NOMO-1 (cell line): ENCODE measurements at regions not wholly inside any gene's neighbourhood (a gene's known extent, or its start where the extent isn't known, plus 50 kb on each side); places are given as distances from the start of the nearest gene placed in this dataset.
"Not testable (repeated sequence)": the region's sequence is repeated elsewhere in the genome, so short reads cannot be mapped to it uniquely, and the experiment has no call there.

Source experiments
- DNase-seq, 2 experiments: peaks; one replicate each; lab custom pipeline; 2025; ENCODE audit not compliant: unreplicated experiment in 2 of 2; lab: John Stamatoyannopoulos, UW

DNA sequence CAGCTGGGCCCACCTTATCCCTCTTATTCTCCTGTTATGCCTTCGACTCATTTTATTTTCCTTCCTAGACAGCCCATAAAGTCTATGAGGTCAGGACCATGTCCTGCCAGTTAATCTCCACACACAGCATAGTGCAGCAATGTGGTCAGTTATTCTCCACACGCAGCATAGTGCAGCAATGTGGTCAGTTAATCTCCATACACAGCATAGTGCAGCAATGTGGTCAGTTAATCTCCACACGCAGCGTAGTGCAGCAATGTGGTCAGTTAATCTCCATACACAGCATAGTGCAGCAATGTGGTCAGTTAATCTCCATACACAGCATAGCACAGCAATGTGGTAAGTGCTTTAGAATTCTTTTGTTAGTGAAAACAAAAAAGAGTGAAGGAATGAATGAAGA, 77.8 kb downstream of the TEX36 start:
- no peak for DNase-seq

DNA sequence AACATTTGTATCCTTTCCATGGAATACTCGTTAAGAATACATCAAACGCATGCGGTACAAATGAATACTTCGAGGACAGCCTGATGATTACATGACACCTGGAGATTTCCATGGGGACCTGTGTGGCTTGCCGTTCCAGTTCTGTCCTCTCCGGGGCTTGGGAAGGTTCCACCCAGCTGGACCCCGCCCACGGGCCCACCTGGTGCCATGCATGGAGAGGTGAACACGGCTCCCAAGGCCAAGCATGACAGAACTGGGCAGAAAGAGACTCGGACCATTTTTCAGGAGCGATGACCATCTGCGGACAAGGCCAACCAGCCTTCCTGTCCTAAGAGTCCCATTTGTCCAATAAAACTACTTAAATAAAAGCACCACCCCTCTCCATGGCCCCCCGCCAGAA, 80.1 kb downstream of the TEX36 start:
- DNase-seq = no peak

DNA sequence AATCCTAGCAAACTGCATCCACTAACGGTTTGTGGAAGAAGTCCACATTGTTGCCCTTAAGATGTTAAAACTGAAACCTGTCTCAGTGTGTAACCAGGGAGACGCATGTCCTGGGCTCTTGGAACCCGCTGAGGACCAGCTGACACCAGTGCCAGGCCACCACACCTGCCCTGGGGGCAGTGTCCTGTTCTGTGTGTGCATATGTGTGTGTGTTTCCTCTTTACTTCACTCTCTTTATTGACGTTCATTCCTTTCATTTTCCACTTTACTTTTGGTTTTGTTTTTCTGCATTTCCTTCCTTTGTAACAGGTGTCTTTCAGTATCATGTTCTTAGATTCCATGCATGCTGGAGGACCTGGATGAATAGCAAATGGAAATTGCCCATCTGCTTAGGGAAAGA, 83.8 kb downstream of the TEX36 start:
- DNase-seq = no peak

DNA sequence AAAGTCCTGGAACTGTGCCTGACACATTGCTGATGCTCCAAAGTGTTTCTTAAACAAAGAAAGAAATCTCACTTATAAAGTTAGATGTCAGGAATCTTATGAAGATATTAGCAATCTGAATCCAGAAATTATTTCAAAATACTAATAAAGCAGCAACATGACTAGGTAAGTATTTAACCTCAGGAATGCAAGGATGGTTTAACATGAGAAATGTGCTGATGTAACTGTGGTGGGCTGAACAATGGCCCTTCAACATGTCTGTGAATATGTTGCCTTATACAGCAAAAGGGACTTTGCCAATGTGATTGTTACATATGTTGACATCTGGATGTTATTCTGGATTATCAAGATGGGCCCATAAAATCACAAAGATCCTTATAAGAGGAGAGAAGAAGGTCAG, 87.1 kb downstream of the TEX36 start:
- no peak for DNase-seq

DNA sequence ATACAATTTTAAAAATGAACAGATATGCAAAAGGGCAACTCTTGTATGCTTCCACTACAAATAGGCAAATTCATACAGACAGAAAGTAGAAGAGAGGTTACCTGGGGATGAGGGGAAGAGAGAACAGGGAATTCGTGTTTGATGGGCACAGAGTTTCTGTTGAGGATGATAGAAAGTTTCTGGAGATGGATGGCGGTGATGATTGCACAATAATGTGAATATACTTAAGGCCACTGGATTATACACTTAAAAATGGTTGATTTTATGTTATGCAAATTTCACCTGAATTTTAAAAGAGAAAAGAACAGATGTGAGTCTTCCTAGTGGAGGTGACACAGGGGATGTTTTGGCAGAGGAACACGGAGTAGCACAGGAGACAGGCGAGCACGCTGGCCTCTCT, 89.3 kb downstream of the TEX36 start:
- no peak for DNase-seq

DNA sequence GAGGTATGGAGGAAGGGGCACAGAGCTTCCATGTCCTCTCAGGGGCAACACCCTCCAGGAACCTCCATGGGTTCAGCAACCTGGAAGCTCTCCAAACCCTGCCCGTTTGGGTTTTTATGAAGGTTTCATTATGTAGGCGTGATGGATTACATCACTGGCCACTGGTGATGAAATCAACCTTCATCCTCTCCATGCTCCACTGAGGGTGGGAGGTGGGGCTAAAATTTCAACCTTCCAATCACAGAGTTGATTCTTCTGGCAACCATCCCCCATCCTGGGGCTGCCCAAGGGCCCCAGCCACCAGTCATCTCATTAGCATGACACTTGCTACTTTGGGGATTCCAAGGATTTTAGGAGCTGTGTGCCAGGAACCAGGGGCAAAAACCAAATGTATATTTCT, 90.1 kb downstream of the TEX36 start:
- DNase-seq = no peak

DNA sequence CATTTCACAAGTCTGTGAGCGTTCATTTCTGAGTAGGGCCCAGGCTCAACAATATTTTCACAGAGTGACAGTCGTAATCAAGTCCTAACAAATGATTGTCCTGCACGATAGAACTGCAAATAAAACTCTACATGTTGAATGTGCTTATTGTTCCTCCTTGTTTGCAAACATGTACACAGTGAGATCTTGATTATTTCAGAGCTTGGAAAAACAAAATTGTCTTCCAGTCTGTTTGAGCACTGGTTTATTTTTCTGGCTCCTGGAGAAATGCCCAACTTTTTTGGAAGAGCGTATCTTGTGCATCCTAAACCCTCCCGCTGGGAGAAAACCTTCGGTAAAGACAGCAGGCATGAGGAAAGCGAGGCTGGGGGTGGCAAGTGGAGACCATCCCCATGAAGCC, 91.1 kb downstream of the TEX36 start:
- no peak for DNase-seq

DNA sequence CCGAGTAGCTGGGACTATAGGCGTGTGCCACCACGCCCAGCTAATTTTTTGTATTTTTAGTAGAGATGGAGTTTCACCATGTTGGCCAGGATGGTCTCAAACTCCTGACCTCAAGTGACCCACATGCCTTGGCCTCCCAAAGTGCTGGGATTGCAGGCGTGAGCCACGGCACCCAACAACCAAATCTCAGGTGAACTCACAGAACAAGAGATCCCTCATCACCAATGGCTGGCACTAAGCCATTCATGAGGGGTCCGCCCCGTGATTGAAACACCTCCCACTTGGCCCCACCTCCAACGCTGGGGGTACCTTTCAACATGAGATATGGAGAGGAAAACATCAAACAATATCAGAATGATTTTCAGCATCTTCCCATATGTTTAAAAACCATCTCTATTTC, 94.2 kb downstream of the TEX36 start:
- not testable (repeated sequence) for DNase-seq

DNA sequence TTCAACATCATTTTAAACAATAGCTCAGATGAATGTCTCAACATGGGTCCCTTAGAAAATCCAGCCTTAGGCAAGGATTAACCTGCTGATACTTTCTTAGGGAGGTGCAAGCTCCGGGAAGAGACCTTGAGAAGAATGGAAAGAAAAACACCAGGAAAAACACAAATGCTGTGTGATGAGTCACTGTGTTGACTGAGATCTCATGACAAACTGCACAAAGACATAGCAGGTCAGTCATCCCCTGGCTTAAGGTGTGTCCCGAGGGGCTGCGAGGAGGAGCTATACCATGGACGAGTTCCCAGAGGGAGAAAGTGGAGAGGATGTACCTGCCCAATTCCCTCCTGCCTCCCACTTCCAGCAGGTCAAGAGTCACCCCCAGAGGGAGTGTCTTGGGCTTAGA, 98.0 kb downstream of the TEX36 start:
- DNase-seq = no peak

DNA sequence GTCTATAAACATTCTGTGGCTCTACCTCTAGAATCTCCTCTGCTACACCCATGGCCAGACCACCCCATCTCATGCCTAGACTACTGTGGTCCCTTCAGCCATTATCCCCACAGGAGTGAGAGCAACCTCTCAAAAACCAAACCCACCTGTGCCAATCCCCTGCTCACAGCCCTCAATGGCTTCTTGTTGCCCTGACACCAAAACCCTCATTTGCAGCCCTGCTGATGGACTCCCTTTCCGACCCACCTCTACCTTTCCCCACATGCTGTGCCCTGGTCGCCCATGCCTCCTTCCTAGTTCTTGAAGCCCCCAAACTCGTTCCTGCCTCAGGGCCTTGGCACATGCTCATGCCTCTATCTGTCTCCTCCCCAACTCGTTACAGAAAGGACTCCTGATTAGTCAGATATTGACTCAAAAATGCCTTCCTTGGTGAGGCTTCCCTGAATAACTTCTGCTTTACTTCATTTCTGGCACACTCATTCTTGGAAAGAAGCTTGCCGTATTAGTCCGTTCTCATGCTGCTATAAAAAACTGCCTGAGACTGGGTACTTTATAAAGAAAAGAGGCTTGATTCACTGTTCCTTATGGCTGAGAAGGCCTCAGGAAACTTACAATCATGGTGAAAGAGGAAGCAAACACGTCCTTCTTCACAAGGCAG, 104.2 kb downstream of the TEX36 start:
- DNase-seq = no peak

DNA sequence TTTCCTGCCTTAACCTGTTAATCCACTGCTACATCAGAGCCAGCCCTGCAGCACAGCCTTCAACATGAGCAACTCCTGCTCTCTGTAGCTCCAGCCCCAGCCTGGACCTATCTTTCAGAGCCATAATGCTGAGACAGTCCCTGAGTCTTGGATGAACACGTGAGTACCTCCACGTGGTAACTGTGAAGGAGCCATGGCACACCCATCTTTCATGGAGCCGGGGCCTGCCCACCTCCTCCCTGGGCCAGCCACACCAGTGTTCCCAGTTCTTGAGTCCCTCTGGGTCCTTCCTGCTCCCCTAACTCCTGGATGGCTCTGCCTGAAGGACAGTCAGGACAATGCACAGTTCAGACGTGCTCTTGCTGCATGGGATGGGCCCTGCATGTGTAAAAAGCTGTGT, 107.1 kb downstream of the TEX36 start:
- DNase-seq = no peak

DNA sequence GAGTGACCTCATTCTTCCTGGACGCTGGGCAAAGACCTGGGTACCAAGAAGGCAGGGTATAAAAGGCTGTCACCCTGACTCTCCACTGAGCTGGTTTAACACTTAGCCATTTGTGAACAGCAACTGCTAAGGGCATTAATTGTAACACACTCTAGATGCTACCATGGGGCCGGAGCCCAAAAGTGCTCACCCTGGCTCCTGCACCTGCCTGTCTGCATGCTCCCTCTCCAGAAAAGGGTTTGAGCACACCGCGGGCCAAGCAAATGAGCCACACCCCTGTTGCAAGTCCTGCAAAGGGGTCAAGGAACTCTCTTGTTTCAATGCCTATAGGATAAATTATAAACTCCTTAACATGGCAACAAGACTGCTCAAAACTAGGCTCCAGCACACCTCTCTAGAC, 114.8 kb downstream of the TEX36 start:
- DNase-seq = no peak

DNA sequence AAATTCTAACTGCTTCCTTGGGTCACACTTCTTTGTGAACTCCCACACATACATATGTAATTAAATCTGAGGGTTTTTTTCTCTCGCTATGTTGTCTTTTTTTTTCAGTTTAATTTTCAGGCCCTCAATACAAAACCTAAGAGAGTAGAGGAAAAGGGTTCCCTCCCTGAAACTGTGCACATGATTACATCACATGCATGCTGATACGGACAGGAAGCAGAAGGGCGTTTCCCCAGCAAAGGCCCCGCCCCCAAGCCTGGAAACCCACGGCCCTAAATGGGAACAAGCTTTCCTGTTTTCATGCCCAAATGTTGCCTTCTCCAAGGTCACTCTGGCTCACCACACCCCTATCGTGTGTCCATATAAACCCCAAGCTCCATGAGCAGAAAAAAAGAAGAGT, 115.4 kb downstream of the TEX36 start:
- no peak for DNase-seq

DNA sequence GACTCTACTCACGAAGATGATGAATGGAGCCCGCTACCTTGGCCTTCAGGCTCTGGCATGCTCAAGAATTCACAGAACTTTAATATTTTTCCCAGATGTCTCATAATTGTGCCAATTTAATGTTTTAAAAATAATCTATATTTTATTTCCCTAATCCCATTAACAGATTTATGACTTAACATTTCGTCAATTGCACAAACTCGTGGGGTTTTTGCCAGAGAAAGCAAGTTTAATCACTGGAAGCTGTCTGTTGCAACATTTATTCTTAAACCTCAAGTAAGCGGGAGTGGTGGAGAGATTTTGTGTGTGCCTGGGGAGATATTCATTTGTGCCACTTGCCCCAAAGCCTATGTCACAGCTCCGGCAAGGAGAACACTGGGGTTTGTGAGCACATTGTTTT, 117.9 kb downstream of the TEX36 start:
- no peak for DNase-seq

DNA sequence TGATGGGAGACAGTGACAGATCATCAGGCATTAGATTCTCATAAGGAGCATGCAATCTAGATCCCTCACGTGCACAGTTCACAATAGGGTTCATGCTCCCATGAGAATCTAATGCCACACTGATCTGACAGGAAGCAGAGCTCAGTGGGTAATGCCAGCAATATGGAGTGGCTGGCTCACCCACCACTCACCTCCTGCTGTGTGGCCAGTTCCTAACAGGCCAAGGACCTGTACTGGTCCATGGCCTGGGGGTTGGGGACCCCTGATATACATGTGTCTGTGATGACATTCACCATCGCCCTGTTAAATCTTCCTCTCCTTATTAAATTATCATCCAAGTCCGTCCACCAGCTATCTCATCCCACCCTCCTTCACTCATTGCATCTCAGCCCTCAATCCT, 118.4 kb downstream of the TEX36 start:
- no peak for DNase-seq

DNA sequence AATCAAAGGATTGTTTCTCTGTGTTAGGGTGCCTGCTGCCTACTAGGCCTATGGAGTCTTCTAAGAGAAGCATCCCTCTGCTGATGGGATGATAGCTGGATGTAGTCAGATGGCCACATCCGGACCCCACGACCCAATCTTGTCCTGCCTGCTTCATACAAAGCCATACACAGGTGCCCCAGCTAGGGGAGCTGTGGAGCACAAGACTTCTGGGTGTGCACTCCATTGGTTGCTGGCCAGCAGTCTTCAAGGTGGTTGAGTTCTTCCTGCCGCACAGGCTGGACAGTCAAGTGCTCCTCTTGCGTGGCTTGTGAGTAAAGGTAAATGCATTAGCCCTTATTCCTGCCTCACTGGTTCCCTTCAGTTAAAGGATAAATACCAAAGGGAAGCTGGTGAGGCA, 120.2 kb downstream of the TEX36 start:
- no peak for DNase-seq

DNA sequence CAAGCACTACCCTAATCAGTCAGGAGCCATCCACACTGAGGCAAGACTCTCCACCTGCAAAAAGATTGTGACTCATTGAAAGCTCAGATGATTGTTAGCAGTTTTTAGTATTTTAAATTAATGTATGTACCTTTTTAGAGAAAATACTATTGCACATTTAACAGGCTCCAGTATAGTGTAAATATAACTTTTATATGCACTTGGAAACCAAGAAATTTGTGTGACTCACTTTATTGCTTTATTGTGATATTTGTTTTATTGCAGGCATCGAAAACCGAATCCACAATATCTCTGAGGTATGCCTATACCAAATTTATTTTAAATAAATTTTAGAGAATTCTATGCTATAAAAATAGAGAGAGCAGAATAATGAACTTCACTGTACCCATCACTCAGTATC, 122.0 kb downstream of the TEX36 start:
- no peak for DNase-seq

DNA sequence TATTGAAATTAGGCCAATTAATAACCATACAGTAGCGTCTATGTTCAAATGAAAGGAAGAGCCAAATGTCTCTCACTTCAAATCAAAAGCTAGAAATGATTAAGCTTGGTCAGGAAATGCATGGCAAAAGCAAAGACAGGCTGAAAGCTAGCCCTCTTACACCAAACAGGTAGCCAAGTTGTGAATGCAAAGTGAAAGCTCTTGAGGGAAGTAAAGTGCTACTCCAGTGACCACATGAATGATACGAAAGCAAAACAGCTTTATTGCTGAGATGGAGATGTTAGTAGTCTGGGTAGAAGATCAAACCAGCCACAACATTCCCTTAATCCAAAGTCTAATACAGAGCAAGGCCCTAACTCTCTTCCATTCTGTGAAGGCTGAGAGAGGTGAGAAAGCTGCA, 123.8 kb downstream of the TEX36 start:
- DNase-seq = no peak

DNA sequence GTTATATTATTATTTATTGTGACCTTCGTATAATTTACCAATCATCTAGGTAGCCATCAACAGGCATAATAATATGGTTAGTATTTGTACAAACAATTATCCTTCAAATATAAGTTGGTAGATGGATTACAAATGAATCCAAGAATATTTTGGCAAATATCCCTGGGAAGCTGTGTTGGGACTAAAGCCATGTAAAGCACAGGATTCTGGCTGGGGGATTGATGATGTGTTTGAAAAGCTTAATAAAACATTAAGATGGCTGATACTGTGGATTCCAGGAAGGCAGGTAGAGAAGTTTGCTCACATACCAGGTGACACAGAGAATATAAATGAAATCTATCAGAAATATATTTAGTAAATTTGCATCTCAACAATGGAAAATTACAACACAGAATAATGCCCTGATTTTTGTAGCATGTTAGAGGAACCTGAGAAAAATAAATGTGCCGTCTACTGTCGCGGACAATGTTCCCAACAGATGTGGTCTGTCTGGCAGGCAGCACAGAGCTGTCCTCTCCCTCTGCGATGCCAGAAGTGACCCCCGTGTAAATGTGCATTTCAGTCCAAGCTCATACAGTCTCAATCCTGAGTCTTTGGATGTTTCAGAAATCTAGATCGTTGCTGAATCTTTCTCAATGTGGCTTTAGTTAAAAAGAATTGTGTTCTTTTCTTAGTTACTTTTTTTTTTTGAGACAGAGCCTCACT, 125.0 kb downstream of the TEX36 start:
- no peak for DNase-seq

DNA sequence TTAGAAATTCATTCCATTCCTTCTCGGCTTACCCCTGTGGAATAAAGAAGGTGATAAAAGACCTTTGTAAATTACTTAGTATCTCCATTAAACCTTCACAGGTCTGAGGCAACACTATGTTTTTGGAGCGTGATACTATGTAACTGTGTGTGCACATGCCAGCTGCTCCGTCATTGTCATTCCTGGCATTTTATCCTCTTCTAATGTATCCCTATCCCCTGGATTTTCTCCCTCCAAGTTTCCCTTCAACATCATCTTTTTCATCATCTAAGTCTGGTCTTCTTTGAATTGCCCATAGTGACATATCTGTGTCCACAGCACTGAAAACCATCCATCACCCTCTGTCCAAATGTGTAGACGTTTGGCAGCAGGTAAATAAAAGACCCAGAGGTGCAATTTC, 125.7 kb downstream of the TEX36 start:
- DNase-seq = no peak

DNA sequence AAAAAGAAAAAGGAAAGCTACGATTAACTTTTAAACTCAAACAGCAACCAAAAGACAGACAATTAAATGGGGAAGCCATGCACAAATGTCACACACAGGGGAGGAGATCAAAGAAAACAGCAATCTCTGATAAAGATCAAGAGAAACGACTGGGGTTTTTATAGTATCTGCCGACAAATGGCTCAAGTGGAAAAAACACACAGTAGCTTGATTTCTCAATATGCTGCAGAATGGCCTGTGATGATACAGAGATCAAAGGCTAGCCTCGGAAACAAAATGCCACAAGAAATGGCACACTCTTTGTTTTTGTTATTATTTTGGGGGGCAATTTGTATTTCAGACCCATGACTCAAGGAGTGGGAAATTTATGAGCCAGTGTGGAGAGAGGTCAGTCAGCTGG, 126.1 kb downstream of the TEX36 start:
- no peak for DNase-seq

DNA sequence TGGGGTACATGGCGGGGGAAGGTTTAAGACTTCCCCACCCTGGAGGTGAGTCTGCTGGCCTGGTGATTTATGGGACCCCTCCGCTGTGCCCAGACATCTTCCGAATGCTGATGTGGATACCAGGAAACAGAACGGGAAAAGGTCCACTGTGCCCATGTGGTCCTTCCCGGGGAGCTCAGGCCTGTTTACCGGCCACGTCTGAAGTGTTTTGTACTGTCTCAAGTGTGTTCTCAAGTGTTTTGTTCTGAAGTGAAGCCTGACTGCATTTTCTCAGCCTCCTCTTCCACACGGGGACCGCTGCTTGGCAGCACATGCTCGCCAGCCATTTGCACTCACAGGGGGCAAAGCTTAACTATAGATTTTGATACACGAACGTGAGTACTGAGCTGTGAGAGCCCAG, 127.2 kb downstream of the TEX36 start:
- no peak for DNase-seq

DNA sequence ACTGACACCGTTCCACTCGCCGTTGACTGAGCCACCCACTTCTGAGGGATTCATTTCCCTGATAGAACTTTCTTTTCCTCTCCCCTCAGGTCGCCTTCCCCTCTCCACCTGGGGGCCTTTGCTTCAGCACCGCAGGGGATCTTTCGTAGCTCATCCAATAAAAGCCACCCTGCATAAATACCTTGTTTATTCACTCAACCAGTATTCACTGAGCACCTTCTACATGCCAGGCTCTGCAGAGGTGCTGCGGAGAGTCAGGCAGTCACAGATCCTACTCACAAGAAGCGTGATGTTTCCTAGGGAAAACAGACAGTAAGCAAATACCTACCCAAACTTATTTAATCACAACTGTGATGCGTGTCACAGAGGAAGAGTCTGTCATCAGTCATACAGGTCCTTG, 127.7 kb downstream of the TEX36 start:
- no peak for DNase-seq
